Activated T-helper 2 cell treated with anti-CD3 and anti-CD28 coated beads, Interferon-gamma antibody, Interleukin-2, Interleukin-4, amounts not matched to agents 10 μg/mL and 5 μg/mL and 100 μg/mL, durations not matched to agents 14 hours and 24 hours and 36 hours (primary cell): ENCODE measurements at regions not wholly inside any gene's neighbourhood (a gene's known extent, or its start where the extent isn't known, plus 50 kb on each side); places are given as distances from the start of the nearest gene placed in this dataset.

Experiments
- DNase-seq: peaks from one replicate; pipeline ENCODE4 v3.0.0; 2021; ENCODE audit warnings: low spot score
- H3K27ac Mint-ChIP-seq: one replicate; pipeline ENCODE4 v1.8.0; 2021; ENCODE audit warnings: mixed read lengths
- H3K27me3 Mint-ChIP-seq: one replicate; pipeline ENCODE4 v1.8.0; 2021; ENCODE audit warnings: low read depth, mixed read lengths
- H3K36me3 Mint-ChIP-seq: one replicate; pipeline ENCODE4 v1.8.0; 2021; ENCODE audit warnings: low read depth, mixed read lengths
- H3K4me1 Mint-ChIP-seq: one replicate; pipeline ENCODE4 v1.8.0; 2021; ENCODE audit warnings: low read depth, mixed read lengths
- H3K4me3 Mint-ChIP-seq: one replicate; pipeline ENCODE4 v1.8.0; 2021; ENCODE audit warnings: low read depth, mild to moderate bottlenecking, moderate library complexity, mixed read lengths
- H3K9me3 Mint-ChIP-seq: one replicate; pipeline ENCODE4 v1.8.0; 2021; ENCODE audit warnings: mixed read lengths
- intact Hi-C: fragments of 100-400 bp; cut with micrococcal nuclease; formaldehyde crosslinking; loops from one replicate; pipeline ENCODE4 v1.15.1; 2023

DNA sequence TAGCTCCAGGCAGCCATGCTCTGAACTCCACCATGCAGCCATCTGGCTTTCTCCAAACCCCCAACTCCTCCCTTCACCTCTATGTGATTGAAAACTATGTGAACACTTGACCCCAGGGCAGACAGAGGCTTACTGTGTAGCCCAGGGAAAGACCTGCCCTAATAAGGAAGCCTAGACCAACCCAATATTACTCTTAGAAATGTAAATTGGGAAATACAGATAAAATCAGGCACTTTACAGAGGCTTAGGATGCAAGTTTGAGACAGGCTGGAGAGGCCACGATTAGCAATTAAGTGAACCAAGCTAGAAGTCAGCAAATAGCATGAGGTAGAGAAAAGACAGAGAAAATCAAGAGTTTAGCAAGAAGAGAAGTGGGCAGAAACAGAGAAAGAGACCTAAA is 141.7 kb upstream of the ABCA1 start:
- Mint-ChIP-seq H3K4me1 (no peaks in the 10 kb centered on the region), H3K9me3 (no peaks in the 10 kb centered on the region), H3K36me3 (no peaks in the 10 kb centered on the region), H3K4me3 (no peak overlapping the region), H3K27ac (no peak overlapping the region), H3K27me3 (no peaks in the 10 kb centered on the region)
- intact Hi-C loops = no loop called here
- no peak for DNase-seq

DNA sequence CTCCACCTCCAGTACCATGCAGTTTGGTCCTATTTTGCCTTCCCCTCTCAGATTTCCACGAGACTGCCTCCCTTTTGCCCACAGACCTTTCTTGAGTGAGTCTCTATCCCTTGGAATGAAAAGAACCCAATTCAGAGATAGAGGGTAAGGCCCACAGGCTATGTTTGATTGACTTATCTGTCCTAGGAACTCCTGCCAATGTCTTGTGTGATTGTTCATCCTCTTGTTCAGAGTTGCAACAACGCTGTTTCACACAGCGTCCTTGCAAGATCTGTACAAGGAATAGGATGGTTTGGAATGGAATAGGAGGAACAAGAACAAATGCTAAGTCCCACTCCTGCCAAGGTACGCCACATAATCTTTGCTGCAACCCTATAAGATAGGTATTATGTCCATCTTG is 142.2 kb upstream of the ABCA1 start:
- no peaks in the 10 kb centered on the region for H3K27me3 Mint-ChIP-seq
- intact Hi-C loops = no loop called here
- no peak for DNase-seq

DNA sequence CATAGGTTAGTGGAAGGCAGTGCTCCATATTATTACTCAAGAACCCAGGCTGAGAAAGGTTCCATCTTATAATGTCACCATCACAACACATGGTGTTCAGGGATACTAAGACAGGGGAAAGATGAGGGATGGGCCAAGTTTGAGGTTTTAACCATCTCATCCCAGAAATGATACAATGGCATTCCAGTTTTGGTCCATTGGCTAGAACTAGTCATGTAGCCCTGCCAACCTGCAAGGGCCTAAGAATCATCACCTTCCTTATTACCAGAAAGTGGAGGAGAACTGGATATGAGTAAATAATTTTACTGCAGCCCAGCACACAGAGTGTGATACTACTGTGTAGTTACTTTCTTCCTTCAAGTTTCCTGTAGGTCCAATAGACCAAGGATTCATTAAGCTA is 144.5 kb upstream of the ABCA1 start:
- intact Hi-C loops = no loop called here
- H3K9me3 Mint-ChIP-seq = no peaks in the 10 kb centered on the region
- H3K4me3 Mint-ChIP-seq = no peak overlapping the region
- H3K27ac Mint-ChIP-seq = no peak overlapping the region
- no peak for DNase-seq
- no peaks in the 10 kb centered on the region for H3K4me1 Mint-ChIP-seq
- no peaks in the 10 kb centered on the region for H3K36me3 Mint-ChIP-seq
- H3K27me3 Mint-ChIP-seq = no peaks in the 10 kb centered on the region

More for the DNA sequence above, 142.2 kb upstream of the ABCA1 start:
- Mint-ChIP-seq H3K4me1 (no peaks in the 10 kb centered on the region), H3K36me3 (no peaks in the 10 kb centered on the region), H3K4me3 (no peak overlapping the region), H3K27ac (no peak overlapping the region), H3K9me3 (no peaks in the 10 kb centered on the region)

DNA sequence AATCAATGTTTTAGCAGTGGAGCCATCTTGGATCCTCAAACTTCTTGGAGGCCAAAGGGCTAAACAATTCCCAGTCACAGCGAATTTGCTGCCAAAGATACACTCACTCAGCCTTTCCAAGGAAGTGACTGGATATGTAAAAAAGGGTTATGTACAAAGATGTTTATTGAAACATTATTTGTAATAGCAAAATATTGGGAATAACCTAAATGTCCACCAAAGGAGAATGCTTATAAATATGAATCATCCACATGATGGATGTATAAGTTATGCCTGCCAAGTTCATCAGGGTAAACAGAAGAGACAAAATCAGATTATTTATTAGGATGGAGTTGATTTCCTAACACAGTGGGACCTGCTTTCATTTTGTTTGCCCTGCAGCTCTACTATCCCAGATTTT is 145.2 kb upstream of the ABCA1 start:
- H3K9me3 Mint-ChIP-seq = no peaks in the 10 kb centered on the region
- H3K27ac Mint-ChIP-seq = no peak overlapping the region
- intact Hi-C loops = no loop called here
- H3K36me3 Mint-ChIP-seq = no peaks in the 10 kb centered on the region
- DNase-seq = no peak
- H3K4me1 Mint-ChIP-seq = no peaks in the 10 kb centered on the region
- H3K27me3 Mint-ChIP-seq = no peaks in the 10 kb centered on the region
- no peak overlapping the region for H3K4me3 Mint-ChIP-seq

DNA sequence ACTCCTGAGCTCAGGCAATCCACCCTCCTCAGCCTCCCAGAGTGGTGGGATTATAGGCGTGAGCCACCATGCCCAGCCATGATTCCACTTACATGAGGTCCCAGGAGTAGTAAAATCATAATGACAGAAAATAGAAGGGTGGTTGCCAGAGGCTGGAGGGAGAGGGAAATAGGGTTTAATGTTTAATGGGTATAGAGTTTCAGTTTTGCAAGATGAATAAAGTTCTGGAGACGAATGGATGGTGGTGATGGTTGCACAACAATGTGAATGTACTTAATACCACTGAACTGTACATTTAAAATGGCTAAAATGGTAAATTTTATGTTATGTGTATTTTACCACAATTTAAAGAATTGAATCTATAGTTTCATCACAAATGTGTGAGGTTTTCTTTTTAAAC is 146.5 kb upstream of the ABCA1 start:
- no peak for DNase-seq
- Mint-ChIP-seq H3K4me1 (no peaks in the 10 kb centered on the region), H3K27ac (no peak overlapping the region), H3K27me3 (no peaks in the 10 kb centered on the region), H3K36me3 (no peaks in the 10 kb centered on the region), H3K9me3 (no peaks in the 10 kb centered on the region), H3K4me3 (no peak overlapping the region)
- intact Hi-C loops = no loop called here

DNA sequence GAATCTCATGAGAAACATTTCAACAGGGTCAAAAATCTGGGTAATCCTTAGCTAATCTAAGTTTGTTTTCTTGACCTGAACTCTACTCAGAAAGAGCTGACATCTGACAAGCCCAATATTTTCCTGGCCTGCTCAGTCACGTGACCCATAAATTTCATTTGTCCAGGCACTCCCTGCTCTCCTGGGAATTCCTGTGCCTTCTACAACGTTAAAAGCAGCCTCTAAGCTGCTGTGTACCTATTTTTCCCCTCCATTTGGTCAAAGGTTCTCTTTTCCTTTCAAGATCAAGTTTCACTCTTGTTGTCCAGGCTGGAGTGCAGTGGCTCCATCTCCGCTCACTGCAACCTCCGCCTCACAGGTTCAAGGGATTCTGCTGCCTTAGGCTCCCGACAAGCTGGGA is 148.8 kb upstream of the ABCA1 start:
- H3K4me1 Mint-ChIP-seq = no peaks in the 10 kb centered on the region
- no peaks in the 10 kb centered on the region for H3K27me3 Mint-ChIP-seq
- no peak for DNase-seq
- intact Hi-C loops = no loop called here
- no peaks in the 10 kb centered on the region for H3K36me3 Mint-ChIP-seq
- H3K9me3 Mint-ChIP-seq = no peaks in the 10 kb centered on the region
- no peak overlapping the region for H3K27ac Mint-ChIP-seq
- no peak overlapping the region for H3K4me3 Mint-ChIP-seq

DNA sequence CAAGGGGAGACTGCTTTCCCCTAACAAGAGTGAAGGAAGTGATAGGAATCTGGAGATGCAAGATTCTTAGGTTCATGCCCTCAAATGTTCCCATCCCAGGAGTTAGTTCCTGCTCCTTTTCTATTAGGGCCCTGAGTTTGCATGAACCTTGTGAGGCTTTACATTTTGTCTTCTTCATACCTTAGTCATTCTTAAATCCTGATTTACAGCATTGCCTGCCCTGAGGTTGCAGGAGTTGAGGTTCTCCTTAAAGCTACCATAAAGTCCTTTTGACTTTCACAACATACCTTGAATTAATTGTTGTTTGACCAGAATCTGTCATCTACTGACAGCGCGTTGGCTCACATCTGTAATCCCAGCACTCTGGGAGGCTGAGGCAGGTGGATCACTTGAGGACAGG is 151.5 kb upstream of the ABCA1 start:
- no peaks in the 10 kb centered on the region for H3K27me3 Mint-ChIP-seq
- intact Hi-C loops = no loop called here
- H3K36me3 Mint-ChIP-seq = no peaks in the 10 kb centered on the region
- no peaks in the 10 kb centered on the region for H3K9me3 Mint-ChIP-seq
- no peaks in the 10 kb centered on the region for H3K4me1 Mint-ChIP-seq
- no peak overlapping the region for H3K4me3 Mint-ChIP-seq
- no peak for DNase-seq
- H3K27ac Mint-ChIP-seq = no peak overlapping the region

DNA sequence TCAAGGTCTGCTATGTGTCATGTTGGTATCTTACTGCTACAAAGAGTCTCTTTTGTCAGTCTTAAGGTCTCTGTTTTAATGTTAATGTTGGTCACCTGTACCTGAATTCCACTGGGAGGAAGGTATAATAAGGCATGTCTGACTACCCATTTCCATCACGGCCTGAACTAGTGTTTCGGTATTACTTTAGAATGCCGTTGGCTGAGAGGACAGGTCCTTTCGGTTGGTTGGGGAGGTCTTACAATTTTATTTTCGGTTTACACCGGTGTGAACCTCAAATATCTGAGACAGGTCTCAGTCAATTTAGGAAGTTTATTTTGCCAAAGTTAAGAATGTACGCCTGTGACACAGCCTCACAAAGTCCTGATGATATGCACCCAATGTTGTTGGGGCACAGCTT is 154.9 kb upstream of the ABCA1 start:
- Mint-ChIP-seq H3K4me3 (no peak overlapping the region), H3K4me1 (no peaks in the 10 kb centered on the region), H3K9me3 (no peaks in the 10 kb centered on the region), H3K27ac (no peak overlapping the region), H3K27me3 (no peaks in the 10 kb centered on the region), H3K36me3 (no peaks in the 10 kb centered on the region)
- DNase-seq = no peak
- intact Hi-C loops = no loop called here

DNA sequence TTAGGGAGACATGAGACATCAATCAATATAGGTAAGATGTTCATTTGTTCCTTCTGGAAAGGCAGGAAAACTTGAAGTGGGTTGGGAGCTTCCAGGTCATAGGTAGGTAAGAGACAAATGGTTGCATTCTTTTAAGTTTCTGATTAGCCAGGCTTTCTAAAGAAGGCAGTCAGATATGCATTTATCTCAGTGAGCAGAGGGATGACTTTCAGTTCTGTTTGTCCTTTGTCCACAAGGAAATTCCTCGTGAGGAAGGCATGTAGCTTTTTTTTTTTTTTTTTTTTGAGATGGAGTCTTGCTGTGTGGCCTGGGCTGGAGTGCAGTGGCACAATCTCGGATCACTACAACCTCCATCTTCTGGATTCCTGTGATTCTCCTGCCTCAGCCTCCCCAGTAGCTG is 155.3 kb upstream of the ABCA1 start:
- H3K27me3 Mint-ChIP-seq = no peaks in the 10 kb centered on the region
- no peaks in the 10 kb centered on the region for H3K36me3 Mint-ChIP-seq

DNA sequence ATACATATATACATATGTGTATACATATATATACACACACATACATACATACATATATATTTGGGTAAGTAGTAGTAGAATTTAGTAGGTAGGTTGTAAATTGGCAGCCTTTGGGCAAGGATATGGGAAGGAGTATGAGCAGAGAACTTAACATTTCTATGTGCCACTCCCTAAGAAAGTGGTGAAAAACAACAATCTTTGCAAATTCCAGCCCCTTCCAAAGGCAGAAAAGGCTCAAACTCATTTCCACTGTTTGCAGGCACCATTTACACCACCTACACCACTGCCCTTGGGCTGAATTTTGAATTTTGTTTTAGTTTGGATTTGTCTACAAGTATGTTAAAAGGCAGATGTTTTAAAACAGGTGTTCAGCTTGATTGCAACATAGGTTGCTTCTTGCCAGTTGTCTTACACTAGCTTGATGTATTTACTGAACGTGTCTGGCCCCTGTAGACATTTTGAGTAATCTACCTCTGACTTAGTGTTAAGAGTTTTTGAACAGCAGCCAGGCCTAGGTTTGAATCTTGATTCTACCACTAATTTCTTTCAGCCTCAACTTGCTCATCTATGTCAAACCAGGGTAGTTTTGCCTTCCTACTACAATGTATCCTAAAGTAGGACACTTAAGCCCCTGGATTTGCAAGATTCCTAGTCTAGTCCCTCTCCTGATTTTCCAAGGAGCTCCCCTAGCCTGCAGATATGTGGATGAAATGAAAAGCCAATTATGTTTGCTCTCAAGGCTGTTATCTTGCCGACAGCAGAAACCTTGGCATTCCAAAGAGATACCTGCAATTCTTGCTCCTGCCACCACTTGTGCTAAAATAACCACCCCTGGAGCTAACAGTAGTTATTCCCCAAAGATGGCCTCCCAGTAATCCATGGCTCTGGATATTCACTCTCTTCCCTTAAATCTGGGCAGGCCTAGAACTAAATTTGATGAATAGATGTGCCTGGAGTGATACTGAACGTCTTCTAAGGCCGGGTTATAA is 156.2 kb upstream of the SLC44A1 start:
- Mint-ChIP-seq H3K4me1 (no peaks in the 10 kb centered on the region), H3K9me3 (no peaks in the 10 kb centered on the region), H3K36me3 (no peaks in the 10 kb centered on the region), H3K27me3 (no peaks in the 10 kb centered on the region), H3K4me3 (no peak overlapping the region), H3K27ac (no peak overlapping the region)
- intact Hi-C loops = no loop called here
- DNase-seq = no peak

More for the DNA sequence above, 155.3 kb upstream of the ABCA1 start:
- Mint-ChIP-seq H3K27ac (no peak overlapping the region), H3K4me1 (no peaks in the 10 kb centered on the region), H3K9me3 (no peaks in the 10 kb centered on the region), H3K4me3 (no peak overlapping the region)
- DNase-seq = no peak
- intact Hi-C loops = no loop called here

DNA sequence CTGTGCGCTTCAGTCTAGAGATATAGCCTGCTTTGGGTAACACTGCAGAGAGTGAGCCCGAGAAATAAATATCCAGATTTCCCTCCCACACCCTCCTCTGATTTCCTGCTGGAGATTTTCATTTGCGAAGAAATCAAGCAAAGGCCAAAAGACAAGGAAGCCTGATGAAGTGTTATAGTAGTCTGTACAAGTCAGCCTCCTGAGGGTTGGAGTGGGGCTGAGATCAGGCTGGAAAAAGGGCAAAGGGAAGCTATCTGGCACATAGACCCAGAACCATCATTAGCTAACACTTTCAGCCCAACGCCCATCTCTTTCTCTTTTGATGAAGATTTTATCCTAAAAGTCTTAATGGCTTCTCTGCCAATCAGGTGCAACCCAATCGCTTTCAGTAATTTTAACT is 154.6 kb upstream of the SLC44A1 start:
- H3K4me3 Mint-ChIP-seq = no peak overlapping the region
- no peaks in the 10 kb centered on the region for H3K27me3 Mint-ChIP-seq
- no peak for DNase-seq
- no peaks in the 10 kb centered on the region for H3K4me1 Mint-ChIP-seq
- H3K9me3 Mint-ChIP-seq = no peaks in the 10 kb centered on the region
- intact Hi-C loops = no loop called here
- no peak overlapping the region for H3K27ac Mint-ChIP-seq
- H3K36me3 Mint-ChIP-seq = no peaks in the 10 kb centered on the region

DNA sequence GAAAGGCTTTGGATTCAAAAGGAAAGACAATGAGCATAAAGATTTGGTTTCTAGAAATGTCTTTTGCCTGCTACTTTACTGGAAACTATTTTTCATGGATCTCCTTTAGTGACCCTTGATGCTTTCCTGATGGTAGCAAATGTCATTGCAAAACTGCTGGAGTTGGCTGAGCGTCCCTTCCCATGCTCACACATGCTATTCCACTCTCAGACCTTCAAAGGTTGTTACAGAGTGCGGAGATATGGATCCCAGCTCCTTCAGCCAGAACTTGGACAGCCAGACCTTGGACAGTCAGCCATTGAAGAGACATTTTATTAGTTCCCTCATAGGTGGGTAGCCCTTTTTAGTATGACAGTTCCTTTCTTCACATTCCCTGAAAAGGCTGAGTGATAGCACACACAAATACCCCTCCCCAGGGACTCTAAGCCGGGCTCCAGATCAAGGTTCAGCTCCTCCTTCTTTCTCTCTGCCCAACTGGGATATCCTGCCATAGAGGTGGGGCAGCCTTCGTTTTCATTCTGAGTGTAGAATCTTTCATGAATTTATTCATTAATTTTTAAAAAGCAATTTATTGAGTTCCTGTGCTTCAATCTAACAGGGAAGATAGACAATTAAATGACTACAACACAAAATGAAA is 153.3 kb upstream of the SLC44A1 start:
- H3K4me1 Mint-ChIP-seq = no peaks in the 10 kb centered on the region
- intact Hi-C loops = no loop called here
- H3K27me3 Mint-ChIP-seq = no peaks in the 10 kb centered on the region
- H3K9me3 Mint-ChIP-seq = no peaks in the 10 kb centered on the region
- no peaks in the 10 kb centered on the region for H3K36me3 Mint-ChIP-seq
- no peak overlapping the region for H3K4me3 Mint-ChIP-seq
- no peak overlapping the region for H3K27ac Mint-ChIP-seq
- no peak for DNase-seq

DNA sequence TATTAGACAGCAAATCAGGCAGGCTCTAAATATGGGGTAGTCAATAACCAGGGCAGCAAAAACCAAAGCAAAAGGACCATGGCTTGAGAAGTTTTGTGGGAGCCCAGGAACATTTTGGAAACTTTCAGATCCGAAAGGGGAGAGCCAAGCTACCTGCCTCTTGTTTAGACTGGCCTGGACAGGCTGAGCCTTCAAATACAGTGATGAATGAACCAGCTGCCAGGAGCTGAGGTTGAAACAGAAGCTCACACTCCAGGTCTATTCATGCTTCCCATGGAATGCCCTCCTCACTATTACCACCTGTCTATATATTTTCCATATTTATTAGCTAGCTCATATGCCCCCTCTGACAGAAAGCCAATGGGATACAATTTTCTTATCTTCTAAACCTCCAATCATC is 150.8 kb upstream of the SLC44A1 start:
- Mint-ChIP-seq H3K4me3 (no peak overlapping the region), H3K27ac (no peak overlapping the region), H3K9me3 (no peaks in the 10 kb centered on the region), H3K27me3 (no peaks in the 10 kb centered on the region), H3K4me1 (no peaks in the 10 kb centered on the region), H3K36me3 (no peaks in the 10 kb centered on the region)
- no peak for DNase-seq
- intact Hi-C loops = no loop called here
